Globus pallidus (tissue), 1 donor: ENCODE measurements at regions not wholly inside any gene's neighbourhood (a gene's known extent, or its start where the extent isn't known, plus 50 kb on each side); places are given as distances from the start of the nearest gene placed in this dataset.
"Not testable (repeated sequence)": the region's sequence is repeated elsewhere in the genome, so short reads cannot be mapped to it uniquely, and the experiment has no call there.

Source experiments
- DNase-seq: peaks from one replicate; pipeline ENCODE4 v3.0.0-alpha.2; 2015; ENCODE audit warnings: low spot score

DNA sequence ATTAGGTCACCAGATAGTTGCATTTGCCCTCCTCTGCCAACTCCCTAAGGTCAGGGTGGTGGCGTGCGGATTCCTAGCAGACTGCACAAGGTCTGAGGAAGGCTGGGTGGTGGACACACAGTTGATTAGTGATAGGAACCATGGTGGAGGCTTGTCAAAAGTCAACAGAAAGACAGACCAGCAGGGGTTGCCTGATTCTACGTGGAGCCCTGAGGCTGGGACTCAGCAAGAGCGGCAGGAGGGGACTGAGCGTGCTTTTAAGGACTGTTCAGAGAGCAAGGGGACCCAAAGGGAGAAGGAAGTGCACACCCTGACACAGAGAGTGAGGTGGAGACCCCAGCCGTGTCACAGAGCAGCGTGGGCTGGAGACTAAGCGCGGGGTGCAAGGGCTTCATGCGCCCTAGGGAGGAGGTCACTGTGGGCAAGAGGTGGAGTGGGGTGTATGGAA is 513.2 kb downstream of the RNF144A start:
- no peak for DNase-seq

DNA sequence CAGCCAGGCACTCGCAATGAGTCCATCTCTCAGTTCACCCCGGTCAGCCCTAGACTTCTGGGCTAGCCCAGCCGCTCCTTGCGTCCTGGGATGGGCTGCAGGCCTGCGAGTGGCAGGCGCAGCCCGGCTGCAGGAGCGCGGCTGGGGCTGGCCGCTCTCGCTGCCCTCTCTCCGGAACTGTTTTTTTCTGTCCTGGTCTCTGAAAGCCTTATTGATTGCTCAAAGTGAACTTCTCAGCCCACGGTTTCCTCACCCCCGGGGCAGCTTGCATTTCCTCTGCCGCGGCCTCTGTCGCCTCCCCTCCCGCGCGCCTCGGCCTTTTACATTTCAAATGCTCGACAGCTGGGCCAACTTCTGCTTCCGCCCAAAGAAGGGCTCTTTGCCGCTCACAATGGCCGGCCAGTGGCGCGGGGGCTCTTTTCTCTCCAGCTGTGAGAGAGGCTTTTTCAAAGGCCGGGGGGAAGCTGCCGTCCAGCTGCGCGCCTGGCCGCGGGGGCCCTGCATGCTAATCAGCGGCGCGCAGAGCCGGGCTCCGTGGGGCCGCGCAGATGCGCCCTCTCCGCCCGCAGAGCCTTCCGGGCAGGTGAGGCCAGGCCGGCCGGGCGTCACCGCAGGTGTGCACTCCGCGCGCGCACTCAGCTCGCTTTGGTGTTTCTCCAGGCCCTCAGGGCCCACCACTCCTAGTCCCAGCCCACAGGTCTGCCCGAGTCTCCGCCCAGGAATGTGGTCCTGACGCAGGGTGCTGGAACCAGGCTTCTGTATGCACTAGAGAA is 513.8 kb downstream of the RNF144A start:
- peak; percentile 28 for DNase-seq

DNA sequence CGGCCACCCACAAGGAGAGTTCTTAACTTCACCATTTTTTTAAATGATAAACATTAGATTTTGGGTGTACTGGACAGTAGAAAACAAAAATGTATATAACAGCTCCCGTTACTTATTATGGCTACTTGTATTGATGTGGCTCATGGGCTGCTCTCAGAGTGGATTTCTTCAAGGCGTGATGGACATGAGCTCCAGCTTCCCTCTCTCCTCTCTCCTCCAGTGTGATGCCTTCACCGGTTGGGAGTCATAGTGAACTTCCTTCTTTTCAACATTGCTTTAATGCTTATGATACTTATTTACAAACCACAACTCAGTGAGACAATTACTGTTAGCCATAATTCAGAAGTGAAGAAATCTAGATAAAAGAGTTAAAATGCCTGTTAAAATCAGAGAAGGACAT is 515.2 kb downstream of the RNF144A start:
- no peak for DNase-seq

DNA sequence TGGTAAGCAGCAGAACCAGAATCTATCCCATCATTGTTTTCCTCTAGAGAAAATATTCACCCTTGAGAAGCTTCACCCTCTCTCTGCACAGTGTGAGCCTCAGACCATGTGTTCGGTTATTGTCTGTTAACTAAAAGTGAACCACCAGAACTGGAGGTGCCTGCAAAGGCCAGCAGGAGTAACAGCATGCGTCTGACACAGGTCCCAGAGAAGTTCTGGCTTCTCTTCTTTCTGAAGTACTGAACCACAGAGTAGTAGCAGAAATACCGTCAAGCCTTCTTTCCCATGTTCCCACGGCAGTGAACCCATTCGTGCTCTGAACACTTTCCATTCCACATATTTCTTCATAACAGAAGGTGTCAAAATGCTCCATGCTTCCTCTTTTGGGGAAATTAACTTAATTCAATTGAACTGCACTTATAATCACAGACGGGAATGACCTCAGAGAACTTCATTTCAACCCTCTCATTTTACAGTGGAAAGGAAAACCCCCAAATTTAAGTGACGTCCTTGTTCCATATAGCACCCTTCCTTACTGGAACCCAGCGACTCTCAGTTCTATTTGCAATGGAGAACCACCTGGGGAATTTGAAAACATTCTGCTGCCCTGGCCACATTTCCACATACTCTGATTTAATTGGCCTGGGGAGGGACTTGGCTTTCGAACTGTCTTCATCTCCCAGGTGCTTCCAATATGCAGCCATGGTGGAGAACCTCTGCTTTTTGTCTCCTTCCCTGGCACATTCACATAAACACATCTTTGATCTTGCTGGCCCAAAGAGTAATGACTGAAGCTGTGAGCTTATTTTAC is 519.1 kb downstream of the RNF144A start:
- no peak for DNase-seq

DNA sequence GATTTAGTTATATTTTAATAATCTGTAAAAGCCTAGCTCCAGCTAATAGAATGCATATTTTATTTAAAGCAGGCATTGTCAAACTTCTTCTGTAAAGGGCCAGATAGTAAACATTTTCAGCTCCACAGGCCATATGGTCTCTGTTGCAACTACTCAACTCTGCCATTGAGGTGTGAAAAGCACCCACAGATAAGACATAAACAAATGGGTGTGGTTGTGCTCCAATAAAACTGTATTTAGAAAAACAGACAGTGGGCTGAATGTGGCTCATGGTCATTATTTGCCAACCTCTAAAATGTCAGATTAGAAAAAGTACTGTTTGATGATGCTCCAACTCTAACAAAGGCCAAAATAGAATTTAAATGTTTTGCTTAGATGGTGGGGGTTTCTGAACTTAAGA is 519.9 kb downstream of the RNF144A start:
- DNase-seq, result no peak

DNA sequence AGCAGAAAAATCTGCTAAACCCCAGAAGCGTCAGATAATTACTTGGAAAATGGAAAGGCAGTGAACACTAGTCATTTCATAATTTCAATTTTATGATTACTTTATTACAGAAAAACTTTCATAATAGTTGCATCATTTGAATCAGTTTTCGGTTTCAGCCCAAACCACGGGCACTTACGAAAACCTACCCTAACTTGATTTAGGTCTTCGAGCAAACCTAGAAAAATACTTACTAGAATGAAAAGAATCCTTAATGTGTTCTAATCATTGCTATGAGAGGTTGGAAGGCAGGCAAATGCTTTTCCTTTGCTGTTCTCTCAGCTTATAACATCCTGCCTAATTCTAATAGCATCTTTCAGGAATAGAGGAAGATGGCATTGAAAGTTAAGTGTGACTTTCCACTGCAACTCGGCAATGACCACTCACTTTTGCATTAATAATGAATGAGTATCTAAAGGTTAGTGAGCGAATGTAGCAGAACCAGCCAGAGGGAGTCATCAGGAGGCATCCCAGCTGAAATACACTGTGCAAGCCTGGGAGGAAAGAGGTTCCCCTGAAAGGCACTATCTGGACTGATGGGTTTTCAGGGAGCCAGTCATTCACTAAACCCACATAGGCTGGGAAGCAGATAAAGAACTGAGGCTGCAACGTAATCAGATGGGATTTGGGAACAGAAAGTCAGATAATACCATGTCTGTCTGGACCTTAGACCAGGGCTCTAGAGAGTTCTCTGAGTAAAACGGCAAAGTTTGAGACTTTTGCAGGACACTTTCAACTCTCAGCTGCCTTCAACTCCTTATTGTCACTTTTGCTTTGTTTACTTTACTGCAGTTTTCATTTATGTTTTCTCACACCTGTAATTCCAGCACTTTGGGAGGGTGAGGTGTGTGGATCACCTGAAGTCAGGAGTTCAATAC is 520.8 kb downstream of the RNF144A start:
- no peak for DNase-seq

DNA sequence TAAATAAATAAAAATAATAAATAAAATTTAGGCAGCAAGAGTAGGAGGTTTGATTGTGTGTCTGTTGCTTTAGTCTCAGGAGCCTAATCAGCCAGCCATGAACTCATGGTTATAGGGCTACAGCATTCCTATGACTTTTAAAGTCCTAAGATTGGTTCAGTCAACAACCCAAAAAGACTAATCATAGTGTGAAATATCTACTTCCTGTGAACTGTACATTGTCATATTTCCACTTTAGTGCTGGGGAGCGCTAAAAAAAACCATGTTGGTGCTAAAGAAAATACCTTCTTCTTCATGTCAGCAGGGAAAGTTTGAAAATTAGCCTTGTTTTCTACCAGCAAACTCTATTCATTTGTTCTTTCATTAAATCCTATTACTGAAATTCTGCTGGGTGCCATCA is 521.6 kb downstream of the RNF144A start:
- DNase-seq, result no peak

DNA sequence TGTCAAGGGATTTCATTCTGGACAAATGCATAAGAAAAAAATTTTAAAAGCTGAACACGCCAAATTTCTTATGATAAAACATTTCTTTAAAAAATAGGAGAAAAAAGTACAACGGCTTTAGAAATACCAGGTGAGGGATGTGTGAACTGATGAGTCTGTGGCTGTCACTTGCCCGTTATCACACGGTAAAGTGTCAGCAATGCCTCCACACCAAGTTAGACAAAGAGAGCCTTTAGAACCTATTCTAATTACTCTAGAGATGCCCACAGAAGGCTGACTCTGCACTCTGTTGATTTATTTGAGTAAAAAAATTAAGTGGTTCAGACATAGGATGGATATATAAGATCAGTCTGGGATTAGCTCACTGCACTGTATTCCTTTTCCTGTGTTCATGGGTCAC is 523.8 kb downstream of the RNF144A start:
- no peak for DNase-seq

DNA sequence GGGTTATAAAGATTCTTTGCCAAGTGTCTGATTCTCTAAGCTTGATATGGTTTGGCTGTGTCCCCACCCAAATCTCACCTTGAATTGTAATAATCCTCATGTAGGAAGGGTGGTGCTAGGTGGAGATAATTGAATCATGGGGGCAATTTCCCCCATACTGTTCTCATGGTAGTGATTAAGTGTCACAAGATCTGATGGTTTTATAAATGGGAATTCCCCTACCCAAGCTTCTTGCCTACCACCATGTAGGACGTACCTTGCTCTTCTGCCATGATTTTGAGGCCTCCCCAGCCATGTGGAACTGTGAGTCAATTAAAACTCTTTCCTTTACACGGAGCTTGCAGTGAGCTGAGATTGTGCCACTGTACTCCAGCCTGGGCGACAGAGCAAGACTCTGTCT is 524.6 kb downstream of the RNF144A start:
- not testable (repeated sequence) for DNase-seq

DNA sequence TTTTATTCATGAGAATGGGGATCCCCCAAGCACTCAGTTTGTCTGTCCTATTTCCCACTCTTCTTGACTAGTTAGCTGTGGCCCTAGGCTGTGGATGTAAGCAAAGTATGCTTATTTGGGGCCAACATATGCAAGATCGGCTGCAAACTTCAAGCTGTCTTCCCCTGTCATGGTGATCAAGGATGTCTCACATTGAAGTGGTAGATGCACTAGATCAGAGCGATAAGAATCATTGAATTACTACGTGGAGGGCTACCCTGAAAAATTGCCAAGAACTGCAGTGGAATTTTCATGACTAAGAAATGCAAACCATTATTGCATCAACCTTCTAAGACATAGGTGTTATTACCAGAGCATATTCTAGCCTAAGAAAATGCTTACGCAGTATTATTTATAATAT is 527.4 kb downstream of the RNF144A start:
- DNase-seq, result no peak

DNA sequence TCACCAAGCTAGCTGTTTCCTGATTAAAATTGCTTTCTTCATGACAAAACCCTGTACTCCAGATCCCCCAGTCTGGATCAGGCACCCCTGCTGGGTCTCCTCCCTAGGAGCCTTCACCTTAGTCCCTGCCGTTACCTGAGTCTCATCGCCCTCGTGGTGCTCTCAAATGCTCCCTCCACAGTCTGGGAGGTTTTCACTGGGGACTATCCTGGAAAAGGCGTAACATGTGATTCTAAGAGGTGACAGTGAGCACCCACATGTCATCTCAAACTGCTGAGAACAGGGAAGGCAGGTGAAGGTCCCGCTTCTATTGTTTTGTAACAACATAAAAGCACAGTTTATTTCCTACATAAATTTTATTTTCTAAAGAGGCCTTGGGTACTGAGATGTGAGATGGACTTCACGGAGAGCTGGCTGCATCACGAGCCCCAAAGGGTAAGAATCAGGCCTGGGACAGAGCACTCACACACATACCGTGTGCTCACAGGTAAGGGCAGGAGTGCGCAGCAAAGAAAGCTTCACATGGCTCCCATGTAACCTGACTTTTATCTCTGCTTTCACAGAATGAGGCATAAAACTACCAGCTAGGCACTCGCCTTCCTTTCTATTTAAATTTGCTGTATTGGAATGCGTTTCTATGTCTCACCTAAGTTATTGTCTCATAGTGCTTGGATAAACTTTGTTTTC is 531.5 kb downstream of the RNF144A start:
- no peak for DNase-seq

DNA sequence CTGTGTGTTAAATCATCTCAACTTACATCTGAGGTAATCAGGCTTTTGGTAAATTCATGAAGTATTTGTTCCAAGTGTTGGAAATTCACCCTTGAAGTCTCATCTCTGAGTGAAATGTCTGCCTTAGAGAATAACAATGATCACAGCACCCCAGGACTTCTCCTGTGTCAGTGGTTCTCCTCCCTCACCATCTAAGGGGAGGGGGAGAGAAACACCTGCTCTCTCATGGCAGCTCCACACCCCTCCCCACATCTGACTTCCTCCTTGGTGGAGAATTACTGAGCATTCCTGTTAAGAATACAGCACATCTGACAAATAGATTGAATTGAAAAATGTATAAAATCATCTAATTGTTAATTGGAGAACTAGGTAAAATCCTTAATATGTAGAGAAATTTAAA is 532.1 kb downstream of the RNF144A start:
- no peak for DNase-seq

DNA sequence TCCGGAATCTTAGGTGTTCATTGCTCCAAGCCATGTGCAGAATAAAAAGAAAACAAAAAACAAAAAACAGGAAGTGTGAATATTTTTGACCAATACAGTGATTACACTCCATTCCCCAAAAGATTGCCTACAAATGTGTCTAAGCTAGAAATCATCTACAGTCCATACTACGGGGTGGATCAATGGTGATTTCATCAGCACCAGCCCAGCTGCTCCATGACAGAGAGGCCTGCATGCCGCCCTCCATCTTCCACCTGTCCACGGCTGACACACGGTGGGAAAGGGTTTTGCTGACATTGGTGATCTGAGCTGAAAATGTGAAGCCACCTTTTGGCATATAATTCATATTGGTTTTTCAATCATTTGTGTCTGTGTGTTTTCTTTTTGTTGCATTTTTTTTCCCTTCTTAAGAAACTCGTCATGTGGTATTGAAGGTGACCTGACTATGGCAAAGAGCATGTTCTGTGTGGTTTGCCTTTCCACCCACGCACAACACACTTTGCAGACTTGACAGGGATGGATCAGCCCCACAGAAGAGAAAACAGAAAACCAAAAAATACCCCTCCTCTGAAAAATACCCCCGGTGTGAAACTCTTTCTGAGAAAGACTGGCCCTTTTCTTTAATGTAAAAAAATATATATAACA is 533.1 kb downstream of the RNF144A start:
- no peak for DNase-seq

DNA sequence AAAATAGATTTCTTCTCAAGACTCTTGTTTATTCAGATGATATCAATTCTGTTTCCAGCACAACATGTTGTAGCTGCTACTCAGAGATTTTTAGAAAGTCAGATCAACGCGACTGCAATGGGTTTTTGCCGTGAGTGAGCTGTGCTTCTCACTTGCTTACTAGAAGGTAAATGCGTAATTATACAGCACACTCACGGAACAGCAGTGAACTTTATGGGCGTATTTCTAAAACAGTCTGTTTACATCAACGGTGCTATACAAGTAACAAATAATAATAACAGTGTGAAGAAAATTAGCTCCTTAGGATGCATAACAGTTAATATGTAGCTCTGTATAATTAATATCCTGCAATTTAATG is 533.6 kb downstream of the RNF144A start:
- no peak for DNase-seq

DNA sequence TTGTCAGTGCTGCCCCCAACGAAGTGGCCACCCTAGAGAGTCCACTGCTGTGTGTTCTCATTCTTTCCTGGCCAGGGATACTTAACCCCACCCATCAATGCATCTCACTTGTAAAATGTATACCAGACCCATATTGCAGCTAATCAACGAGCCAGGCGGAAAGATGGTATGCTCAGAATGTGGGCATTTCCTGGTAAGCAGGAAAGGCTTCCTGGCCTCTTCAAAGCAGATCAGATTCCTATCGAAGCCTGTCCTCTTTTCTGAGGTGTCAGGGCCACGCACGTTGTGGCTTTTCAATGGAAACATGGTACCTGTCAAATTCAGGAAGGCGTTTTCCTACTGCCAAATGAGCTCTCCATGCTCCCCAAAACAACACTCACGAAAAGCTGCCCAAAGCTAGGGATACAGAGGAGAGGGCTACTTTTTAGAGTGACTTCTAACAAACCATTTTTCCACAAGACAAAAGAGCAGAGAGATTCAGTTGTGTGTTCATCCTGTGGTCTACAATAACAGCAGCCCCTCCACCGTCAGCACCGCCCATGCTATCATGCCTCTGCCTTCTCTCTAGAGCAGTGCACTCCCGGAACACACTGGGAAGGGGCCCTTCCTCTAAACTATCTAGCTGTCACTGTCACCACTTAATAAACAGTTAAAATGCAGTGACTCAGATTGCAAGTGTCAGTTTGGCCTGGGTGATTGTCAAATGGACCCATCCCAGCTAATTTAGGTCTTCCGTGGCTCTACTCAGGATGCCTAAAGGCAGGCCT is 535.1 kb downstream of the RNF144A start:
- no peak for DNase-seq

DNA sequence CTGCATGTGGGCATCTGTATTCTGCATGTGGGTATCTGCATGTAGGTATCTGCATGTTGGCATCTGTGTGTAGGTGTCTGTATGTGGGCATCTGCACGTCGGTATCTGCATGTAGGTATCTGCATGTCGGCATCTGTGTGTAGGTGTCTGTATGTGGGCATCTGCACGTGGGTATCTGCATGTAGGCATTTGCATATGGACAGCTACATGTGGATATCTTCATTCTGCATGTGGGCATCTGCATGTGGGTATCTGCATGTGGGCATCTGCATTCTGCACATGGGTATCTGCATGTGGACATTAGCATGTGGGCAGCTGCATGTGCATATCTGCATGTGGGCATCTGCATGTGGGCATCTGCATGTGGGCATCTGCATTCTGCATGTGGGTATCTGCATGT is 537.4 kb downstream of the RNF144A start:
- DNase-seq, result no peak

DNA sequence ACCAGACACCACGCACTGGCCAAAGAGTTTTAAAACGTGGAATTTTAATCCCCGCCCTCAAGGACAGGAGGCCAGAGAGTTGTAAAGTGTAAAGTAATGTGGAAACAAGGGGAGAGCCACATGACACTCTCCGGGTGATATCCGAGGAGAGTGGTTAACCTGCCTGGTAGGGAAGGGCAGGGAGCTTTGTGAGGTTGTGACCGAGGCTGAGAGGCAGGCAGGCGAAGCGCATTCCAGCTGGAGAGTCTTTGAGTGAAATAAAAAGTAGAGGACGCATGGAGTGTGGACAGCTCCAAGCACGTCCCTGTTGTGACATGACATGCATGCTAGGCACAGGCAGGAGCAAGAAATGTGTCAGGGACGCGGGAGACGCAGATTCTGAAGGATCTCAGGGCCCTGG is 539.5 kb downstream of the RNF144A start:
- DNase-seq, result no peak

DNA sequence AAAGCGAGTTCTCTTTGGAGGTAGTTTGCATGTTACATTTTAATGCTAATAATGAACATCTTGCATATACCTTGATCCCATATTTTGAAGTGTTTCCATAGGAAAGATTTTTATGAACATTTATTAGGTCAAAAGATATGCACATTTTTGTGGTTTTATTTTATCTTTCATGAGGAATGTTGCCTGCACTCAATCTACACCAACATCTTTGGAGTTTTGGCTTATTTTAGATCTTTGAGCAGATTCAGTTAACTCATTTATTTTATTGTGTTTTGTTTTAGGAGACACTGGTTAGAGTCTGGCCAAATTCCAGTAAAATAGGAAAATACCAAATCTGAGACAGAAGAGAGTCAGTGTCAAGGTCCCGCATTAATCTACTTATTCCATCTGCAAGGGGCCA is 540.9 kb downstream of the RNF144A start:
- DNase-seq, result no peak

DNA sequence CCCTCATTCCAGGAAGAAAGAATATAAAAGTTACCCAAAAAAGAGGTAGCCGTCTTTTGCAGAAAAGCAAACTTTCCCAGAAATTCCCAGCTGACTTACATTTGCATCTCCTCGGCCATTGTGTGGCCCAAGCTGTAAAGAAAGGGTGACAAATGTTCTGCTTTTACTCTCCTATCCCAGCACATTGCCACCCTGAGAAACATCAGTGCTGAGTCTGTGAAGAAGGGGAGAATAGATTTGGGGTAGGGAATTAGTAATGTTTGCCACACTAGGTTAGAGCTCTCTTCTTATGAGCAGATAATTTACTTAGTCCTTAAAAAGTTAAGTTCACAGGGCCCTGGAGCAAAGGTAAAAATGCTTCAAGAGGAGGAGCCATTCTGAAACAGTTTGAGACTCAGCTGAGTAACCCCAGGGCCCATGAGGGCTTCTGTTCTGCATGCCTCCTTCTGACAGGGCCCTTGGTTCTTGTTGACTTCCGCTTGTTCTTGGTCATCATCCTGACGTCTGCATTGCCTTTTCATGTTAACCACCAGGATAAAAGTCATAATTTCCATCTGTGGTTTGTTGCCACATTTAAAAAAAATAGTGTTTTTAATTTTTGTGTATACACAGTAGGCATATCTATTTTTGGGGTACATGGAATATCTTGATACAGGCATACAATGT is 550.7 kb downstream of the RNF144A start:
- DNase-seq, result no peak

DNA sequence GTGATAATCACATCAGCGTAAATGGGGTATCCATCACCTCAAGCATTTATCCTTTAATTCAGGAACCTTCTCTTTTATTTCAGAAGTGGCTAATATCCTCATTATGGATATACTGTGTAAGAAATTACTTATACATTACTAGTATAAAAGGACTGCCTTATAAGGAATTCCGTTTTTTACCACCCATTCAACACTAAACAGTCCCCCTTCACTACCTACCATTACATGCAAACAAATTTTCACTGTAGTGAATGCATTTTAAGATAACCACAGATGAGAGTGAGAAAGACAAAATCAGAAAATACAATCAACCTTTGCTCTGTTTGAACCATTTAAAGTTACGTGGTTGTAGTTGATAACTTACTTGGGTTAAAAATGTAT is 551.2 kb downstream of the RNF144A start:
- DNase-seq, result no peak
